GM21447 (cell line): ENCODE measurements at regions not wholly inside any gene's neighbourhood (a gene's known extent, or its start where the extent isn't known, plus 50 kb on each side); places are given as distances from the start of the nearest gene placed in this dataset.
"Not testable (repeated sequence)": the region's sequence is repeated elsewhere in the genome, so short reads cannot be mapped to it uniquely, and the experiment has no call there.

Source experiments
- ATAC-seq: cut with Tn5 transposase; IDR thresholded peaks from one replicate; pipeline ENCODE4 v1.9.1; 2021; ENCODE audit not compliant: unreplicated experiment

DNA sequence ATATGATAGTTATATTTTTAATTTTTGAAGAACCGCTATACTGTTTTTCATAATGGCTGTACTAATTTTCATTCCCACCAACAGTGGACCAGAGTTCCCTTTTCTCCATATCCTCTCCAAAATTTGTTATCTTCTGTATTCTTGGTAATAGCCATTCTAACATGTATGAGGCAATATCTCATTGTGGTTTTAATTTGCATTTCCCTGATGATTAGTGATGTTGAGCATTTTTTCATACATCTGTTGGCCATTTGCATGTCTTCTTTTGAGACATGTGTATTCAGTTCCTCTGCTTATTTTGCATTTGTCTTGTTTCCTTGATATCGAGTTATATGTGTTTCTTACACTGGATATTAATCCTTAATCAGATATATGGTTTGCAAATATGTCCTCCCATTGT lies 770.8 kb upstream of the MBL2 start:
- ATAC-seq: no peak

DNA sequence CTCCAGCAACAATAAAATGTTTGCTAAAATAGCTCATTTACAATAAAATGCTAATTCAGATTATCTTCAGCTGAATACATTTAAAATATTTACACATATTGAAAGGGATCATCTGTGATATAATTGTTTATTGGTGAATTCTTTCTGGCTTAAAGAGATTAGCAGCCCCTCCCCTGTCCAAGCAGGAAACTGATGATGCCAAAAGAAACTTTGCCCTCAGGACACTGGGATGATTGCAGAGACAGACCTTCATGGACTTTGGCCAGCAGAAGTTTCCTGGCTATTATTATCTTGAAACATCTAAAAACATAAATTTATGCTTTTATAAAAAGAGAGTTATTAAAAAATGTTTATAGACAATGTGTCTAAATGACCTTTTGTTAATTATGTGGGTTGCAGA lies 764.9 kb upstream of the MBL2 start:
- no peak for ATAC-seq

DNA sequence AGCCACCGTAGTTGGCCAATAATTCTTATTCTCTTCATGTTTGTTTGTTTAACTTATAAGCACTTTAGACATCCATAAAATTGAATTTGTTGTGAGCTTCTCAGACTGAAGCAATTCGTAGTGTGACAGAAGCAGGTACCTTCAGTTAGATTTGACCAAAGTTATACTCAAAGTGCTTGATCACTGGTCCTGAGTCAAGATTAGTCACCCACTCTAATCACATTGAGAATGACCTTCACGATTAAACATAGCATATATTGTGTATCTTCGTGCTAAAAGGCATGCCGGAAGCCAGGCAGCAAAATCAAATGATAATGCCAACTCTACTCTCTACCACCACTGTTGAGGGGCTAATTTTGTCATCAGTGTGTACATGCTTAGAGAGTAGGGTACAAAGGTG lies 763.7 kb upstream of the MBL2 start:
- ATAC-seq: no peak

DNA sequence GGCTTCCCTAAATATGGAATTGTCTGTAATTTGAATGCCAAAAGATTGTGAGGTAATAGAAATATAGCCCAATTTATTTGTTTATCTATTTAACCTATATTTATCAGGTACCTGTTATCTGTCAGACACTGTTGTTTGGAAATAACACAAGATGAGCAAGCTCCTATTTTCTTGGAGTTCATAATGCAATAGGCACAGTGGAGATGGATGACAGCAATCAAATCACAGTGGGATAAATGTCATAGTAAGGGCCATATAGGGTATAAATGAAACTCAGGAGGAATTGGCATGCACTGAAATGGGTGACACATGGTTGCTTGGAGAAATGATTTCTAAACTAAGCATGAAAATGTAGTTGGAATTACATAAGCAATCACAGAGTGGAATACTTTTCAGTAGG lies 761.8 kb upstream of the MBL2 start:
- ATAC-seq: no peak

DNA sequence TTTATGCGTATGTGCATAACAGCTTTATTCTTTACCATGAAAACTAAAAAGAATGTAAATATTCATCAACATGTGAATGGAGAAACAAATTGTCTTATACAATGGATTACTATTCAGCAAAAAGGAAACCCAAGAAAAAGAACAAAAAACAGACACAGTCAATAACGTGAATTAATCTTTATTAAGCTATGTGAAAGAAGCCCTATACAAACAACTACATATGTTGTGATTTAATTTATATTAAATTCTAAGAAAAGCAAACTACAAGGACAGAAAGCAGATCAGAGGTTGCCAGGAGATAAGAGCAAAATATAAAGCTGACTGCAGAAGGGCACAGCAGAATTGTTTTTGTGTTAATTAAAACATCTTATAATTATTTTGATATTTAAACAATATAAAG lies 756.4 kb upstream of the MBL2 start:
- no peak for ATAC-seq

DNA sequence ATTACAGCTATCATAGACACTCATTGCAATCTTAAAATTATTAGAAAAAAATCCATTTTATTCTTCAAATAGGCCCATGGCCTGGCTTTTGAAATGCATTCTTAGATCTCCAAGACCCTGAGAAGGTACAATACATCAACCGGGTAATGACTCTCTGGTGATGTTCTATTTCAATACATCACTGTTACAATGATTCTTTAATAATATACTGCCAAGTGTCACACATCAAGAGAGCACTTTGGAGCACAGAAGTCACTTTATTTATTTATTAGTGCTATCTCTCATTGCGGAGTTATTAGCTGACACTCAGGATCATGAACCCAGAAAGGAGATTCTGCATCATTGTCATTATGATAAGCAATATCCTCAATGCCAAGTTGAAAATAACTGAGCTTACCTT lies 748.5 kb upstream of the MBL2 start:
- ATAC-seq: no peak

DNA sequence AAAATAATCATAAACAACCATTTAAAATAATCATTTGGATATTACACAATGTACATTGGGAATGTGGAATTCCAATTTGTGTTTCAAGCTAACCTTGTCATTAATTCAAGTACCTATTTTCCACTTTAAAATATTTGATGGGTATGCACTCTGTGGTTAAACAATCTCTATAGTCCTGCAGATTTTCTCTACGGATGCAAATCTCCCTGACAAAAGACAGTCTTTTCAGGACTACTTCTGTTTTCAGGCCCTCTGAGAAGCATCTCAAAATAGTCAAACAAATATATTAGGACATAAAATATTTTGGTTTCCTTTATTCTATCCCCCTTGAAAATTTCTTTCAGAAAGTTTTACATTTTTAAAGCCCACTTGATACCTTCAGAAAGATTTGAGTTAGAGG lies 735.6 kb upstream of the MBL2 start:
- ATAC-seq: no peak

DNA sequence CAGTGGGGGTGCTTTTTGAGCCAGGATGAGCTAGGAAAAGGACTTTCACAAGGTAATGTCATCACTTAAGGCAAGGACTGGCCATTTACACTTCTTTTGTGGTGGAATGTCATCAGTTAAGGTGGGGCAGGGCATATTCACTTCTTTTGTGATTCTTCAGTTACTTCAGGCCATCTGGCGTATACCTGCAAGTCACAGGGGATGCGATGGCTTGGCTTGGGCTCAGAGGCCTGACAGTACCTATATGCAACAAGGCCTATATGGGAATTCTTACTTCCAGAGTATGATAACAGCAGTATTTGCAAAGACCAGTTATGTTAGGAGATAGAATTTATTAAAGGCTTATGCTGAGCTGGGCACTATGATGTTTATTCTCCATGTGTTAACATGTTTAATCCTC lies 731.9 kb upstream of the MBL2 start:
- ATAC-seq: not testable (repeated sequence)

DNA sequence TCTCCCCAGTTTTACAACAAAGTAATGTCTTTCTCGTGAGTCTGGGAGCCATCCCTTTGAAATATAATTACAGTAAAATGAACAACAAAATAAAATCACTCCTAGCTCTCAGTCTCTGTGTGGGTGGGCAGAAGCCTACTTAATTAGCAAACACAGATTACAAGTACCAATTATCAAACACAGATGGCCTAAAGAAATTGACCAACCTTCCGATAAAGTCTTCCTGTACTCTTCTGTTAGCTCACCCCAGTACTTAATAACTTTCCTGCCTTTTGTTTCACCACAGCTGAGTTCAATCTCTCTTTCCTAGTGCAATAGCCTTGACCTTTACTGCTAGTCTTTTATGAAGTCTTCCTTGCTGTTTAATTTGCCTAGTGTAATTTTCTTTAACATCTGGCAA lies 719.2 kb upstream of the MBL2 start:
- no peak for ATAC-seq

DNA sequence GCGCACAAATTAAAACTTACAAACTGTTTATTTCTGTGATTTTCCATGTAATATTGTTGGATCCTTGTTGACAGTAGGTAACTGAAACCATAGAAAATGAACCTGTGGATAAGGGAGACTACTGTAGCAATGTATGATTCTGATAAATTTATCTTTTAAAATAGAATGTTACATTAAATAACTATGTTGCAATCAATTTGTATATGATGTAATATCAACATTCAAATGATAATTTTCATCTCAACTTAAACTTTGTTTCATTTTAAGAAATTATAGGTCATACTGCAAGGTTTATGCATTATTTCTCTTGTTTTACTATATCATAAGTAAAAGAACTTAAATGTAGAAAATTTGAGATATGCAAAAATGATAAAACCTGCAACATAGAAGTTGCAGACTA lies 718.0 kb upstream of the MBL2 start:
- ATAC-seq: no peak

DNA sequence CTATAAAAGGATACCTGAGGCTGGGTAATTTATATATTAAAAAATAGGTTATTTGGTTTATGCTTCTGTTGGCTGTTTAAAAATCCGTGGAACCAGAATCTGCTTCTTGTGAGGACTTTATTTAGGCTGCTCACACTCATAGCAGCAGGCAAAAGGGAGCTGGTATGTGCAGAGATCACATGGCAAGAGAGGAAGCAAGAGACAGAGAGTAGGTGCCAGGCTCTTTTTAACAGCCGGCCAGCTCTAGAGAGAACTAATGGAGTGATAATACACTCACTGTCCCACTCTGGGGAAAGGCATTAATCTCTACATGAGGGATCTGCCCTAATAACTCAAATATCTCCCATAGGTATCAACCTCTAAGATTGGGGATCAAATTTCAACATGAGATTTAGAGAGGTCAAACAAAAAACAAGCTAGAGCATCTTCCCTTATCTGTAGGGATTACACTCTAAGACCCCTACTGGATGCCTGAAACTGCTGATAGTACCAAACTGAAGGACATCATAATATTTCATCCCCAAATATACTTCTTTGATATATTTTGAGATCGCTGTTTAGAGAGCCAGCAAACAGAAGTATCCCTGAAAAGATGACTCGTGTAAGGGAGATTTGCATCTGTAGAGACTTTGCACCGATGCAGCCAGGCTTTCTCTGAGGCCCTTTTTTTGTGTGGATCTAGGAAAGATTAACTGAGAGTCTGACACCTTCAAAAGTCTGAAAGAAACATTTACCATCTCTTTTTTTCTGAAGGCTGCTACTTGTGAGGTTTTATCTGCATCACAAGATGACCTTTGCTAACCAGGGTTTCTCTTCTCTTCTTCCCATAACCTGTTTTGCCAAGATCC lies 717.0 kb upstream of the MBL2 start:
- ATAC-seq: no peak

DNA sequence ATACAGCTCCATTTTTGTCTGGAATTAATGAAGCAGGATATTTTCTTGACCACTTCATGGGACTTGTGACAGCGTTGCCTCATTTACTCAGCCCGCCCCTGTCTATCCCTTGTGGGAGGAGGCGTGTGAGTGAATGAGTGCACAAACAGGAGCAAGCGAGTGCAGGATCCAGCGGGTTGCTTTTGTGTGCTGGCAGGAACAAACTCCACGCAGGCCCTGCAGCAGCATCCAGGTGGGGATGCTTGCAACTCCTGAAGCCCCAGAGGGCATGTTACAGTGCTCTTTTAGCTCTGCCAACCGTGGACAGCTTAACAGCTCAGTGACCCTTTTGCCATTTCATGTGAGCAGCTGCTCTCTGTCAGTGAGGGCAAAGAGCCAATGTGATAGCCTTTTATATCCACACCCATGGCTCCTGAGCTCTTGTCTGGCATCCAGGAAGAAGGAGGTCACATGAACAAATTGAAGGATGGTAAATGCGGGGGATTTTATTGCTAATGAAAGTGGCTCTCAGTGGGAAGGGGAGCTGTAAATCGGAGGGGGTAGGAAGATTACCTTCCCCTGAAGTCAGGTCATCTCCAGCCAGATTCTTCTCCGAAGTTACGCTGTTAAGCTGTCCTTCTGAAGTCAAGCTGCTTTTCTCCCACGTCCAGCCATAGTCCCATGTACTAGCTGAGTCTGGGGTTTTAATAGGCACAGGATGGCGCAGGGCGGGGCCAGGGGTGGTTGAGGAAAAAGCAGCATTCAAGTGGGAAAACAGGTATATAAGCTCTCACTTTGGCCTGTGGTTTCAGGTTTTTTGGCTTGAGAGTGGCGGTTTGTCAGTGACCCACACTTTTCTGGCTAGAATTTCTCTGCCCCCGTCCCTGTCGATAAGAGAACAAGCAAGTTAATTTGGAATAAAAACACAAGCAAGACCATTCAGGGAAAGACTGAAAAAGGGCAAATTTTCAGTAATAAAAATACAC lies 714.7 kb upstream of the MBL2 start:
- ATAC-seq: no peak

DNA sequence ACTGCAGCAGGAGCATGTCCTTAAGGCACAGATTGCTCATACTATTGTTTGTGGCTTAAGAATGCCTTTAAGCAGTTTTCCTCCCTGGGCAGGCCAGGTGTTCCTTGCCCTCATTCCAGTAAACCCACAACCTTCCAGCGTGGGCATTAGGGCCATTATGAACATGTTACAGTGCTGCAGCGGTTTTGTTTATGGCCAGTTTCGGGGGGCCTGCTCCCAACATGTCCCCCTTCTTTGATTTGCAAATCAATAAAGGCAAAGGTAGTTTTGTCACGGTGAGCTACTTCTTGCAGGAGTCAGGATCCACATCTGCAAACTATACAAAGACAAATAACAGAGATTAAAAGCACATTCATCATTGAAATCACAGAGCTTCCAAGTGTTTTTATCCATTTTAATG lies 712.8 kb upstream of the MBL2 start:
- not testable (repeated sequence) for ATAC-seq

DNA sequence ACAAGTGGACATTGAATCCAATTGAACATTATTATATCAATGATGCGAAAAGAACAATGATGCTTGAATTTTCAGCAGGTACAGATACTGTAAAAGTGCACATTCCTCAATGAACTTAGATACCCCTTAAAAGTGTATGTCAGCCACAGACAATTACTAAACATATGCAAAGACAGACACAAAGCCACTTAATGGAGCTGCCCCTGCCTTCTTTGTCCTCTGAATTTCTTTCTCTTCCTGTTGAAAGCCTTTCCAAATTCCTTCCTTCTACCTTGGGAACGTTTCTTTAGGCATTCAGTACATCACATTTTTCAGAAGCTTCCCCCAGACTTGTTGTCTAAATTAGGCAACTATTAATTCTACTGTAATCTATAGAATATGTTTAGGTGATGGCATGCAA lies 706.8 kb upstream of the MBL2 start:
- no peak for ATAC-seq

DNA sequence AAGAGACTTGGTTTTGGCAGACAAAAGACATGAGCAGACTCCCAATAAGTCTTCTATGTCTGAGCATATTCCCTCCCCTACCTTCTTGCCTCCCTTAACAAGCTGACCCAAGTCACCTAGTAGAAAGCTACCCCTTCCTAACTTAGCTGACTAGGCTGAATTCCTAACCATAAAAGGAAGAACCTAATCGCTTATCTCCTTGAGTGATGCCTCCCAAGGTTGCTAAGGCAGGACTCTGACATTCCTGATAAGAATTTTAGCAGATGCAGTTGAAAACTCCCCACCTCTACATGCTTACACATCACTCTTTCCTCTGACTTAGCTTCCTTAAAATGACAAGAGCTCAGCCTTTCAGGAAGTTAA lies 704.7 kb upstream of the MBL2 start:
- ATAC-seq: no peak

DNA sequence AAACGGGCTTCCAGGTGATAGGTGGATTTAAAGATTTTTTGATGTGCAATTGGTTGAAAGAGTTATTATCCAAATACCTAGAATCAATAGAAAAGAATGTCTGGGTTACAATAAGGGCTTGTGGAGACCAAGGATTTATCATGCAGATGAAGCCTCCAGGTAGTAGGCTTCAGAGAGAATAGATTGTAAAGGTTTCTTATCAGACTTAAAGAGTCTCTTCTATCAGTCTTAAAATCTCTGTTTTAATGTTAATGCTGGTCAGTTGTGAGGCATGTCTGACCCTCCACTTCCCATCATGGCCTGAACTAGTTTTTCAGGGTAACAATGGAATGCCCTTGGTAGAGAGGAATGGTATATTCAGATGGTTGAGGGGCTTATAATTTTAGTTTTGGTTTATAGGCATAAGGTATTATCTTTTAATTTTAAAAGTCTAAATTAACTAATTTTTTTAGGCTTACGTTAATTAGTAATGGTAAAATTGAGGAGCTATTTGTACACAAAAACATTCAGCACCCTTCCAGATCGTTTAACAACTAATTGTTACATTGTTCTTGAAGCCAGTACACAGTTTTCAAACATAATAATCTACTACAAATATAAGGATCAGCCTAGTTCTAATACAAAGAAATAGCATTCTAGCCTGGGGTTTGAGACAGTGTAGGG lies 704.2 kb upstream of the MBL2 start:
- ATAC-seq: no peak

DNA sequence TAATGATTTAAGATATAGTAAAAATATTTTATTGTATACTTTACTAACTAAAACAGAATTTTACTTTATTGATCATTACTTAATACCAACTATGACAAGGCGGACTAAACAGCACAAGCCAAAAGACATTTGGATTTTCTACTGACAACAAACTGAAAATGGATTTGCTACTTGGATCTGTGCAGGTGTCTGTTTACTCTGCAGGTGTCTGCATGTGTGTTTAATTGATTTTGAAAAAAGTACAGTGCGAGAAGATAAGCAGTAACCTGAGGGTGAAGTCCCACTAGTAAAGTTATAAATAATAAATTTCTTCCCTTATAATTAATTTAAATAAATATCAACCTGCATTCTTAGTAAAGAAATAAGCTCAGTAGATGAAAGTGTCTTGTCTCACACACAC lies 696.8 kb upstream of the MBL2 start:
- no peak for ATAC-seq

DNA sequence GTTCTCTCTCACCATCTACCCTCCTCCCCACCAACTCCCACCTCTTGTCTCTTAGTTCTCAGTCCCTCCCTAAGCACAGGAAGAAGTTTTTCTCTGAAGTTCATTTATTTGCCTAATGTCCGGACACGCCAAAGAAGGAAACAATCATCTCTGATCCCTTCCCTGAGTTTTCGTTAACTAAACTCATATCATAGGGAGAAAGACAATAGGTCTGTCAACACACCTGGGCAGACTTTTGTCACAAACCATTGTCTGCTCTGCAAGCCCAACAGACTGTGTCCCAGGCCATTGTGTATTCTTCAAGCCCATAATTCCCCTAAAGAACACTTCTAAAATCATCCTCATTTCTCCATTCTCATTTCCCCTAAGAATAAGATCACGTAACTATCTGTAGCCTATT lies 691.0 kb upstream of the MBL2 start:
- ATAC-seq: no peak

DNA sequence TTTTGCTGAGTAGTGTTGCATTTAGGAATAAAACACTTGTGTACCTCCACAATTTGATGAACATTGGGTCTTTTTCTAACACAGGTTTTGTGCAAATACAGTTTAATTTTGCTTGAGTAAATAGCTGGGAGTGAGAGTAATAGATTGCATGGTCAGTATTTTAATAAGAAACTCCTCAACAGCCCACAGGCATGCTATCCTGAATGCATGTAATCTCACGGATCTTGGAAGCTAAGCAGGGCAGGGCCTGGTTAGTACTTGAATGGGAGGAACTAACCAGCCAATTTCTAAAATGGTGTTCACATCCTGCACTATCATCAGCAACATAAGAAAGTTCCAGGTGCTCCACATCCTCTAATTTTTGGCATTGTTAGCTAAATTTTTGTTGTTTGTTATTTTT lies 685.4 kb upstream of the MBL2 start:
- no peak for ATAC-seq

DNA sequence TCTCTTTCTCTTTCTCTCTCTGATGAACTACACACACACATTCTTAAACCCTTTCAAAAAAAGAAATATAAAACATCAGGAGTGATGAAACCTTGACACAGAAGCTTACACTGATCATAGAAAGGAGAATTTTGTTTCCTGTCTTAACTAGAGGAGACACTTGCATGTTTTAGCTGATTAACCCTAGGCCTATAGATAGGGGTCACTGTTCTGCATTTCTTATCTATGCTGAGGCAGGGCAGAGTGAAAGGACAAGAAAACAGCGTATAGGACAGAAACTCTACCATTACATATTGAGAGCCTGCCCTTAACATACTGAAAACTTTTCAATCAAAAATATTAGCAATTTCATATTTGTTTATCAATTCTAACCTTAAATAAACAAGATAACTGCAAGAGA lies 680.6 kb upstream of the MBL2 start:
- no peak for ATAC-seq

DNA sequence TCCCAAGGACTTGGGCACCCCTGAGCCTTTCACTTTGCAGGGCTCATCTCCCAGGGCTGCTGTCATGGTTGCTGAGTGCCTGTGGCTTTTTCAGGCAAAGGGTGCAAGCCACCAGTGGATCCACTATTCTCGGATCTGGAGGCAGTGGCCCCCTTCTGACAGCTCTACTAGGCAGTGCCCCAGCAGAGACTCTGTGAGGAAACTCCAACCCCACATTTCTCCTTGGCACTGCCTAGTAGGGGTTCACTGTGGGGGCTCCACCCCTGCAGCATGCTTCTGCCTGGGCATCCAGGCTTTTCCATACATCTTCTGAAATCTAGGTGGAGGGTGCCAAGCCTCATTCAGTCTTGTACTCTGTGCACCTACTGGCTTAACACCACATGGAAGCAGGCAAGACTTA lies 675.0 kb upstream of the MBL2 start:
- no peak for ATAC-seq

DNA sequence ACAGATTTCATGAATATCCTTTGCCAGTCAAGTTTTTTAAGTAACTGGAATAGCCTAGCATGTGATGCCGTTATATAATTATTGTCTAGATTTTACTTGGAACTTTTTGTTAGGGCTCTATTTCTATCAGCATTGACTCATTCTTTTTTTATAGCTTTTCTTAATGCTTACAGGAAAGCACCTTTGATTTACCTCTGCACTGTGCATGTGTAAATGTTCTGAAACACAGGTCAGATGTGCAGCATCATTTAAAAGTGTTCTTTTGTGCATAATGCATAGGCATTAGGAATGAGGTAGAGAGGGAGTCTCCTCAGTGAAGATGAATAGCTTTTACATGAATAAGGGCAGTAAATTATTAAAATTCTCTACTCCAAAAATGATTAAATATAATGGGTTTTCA lies 669.3 kb upstream of the MBL2 start:
- no peak for ATAC-seq
